Stomach (tissue), 8 donors: ENCODE measurements at regions not wholly inside any gene's neighbourhood (a gene's known extent, or its start where the extent isn't known, plus 50 kb on each side); places are given as distances from the start of the nearest gene placed in this dataset.

ENCODE experiments used
- DNase-seq, 2 donors: peaks; one replicate each; pipeline versions ENCODE4 v3.0.0 to v3.0.0-alpha.2; 2013 to 2019
- H3K27ac ChIP-seq, 5 donors: fragments of 200-600 bp in 4 of 5; sonication (generic) in 4 of 5; one replicate each; pipeline ENCODE4 v1.5.1; 2013 to 2019; ENCODE audit warnings: mild to moderate bottlenecking in 1 of 5, moderate library complexity in 1 of 5
- H3K27me3 ChIP-seq, 3 donors: fragments of 200-600 bp; sonication (generic); one replicate each; pipeline ENCODE4 v1.5.1; 2017 to 2019; ENCODE audit warnings: mixed run types in 1 of 3
- H3K36me3 ChIP-seq, 4 donors: fragments of 200-600 bp; sonication (generic); 1 replicate in 3 of 4; 2 replicates in 1 of 4; pipeline ENCODE4 v1.5.1; 2016 to 2019
- H3K4me1 ChIP-seq, 4 donors: fragments of 200-600 bp; sonication (generic); one replicate each; pipeline ENCODE4 v1.5.1; 2016 to 2019
- H3K4me3 ChIP-seq, 4 donors: fragments of 200-600 bp; sonication (generic) in 3 of 4; one replicate each; pipeline ENCODE4 v1.5.1; 2016 to 2019; ENCODE audit warnings: mild to moderate bottlenecking in 1 of 4
- H3K9me3 ChIP-seq, 4 donors: fragments of 200-600 bp; sonication (generic); one replicate each; pipeline ENCODE4 v1.5.1; 2016 to 2019
- EP300 ChIP-seq: sonication (generic); formaldehyde crosslinking; IDR thresholded peaks from one replicate; pipeline ENCODE4 v1.6.1; 2017; ENCODE audit warnings: antibody characterized with exemption
- POLR2A ChIP-seq, 4 donors: fragments of 450-650 bp; IDR thresholded peaks; one replicate each; pipeline ENCODE4 v1.6.1; 2016; ENCODE audit warnings: antibody characterized with exemption in 4 of 4, control low read depth in 2 of 4, mild to moderate bottlenecking in 1 of 4, moderate library complexity in 1 of 4
- POLR2AphosphoS5 ChIP-seq, 3 donors: sonication (generic); formaldehyde crosslinking; IDR thresholded peaks; one replicate each; pipeline ENCODE4 v1.6.1; 2016; ENCODE audit warnings: antibody characterized with exemption in 3 of 3
- WGBS, 5 donors: extraction: QIAGEN DNeasy Blood & Tissue Kit in 3 of 5; methylation state at CpG; one replicate each; pipeline versions ENCODE4 v1.1.5 to v1.1.7; 2013 to 2018; 5-methylcytosine and 5-hydroxymethylcytosine counted together
- intact Hi-C: fragments of 100-400 bp; cut with DNase I; formaldehyde crosslinking; loops from one replicate; pipeline ENCODE4 v1.15.1; 2023; ENCODE audit warnings: low total_unique reads
- TF ChIP-seq, protein P1 (sequence below), 7 experiments: fragments of 450-650 bp in 4 of 7; fragments of 200-600 bp in 3 of 7; sonication (generic) in 3 of 7; IDR thresholded peaks; one replicate each; pipeline ENCODE4 v1.5.1; 2016 to 2019; ENCODE audit warnings: antibody characterized with exemption in 7 of 7, control low read depth in 2 of 7, mild to moderate bottlenecking in 1 of 7
- donor health status: healthy with polysubstance abuse.
- donor health status: Bipolar disorder and iron deficiency.
- donor health status: healthy.

GRCh38 chr1:218556016-218556415, 210.9 kb downstream of the TGFB2 start:
- no peak overlapping the region for H3K4me3 ChIP-seq
- DNase-seq, result no peak
- TF ChIP-seq POLR2AphosphoS5 (IDR thresholded peaks at IDR 0.05), result no peak
- TF ChIP-seq EP300, result no peak
- no peak for TF ChIP-seq POLR2A (IDR thresholded peaks at IDR 0.05)
- TF ChIP-seq, protein P1, sequence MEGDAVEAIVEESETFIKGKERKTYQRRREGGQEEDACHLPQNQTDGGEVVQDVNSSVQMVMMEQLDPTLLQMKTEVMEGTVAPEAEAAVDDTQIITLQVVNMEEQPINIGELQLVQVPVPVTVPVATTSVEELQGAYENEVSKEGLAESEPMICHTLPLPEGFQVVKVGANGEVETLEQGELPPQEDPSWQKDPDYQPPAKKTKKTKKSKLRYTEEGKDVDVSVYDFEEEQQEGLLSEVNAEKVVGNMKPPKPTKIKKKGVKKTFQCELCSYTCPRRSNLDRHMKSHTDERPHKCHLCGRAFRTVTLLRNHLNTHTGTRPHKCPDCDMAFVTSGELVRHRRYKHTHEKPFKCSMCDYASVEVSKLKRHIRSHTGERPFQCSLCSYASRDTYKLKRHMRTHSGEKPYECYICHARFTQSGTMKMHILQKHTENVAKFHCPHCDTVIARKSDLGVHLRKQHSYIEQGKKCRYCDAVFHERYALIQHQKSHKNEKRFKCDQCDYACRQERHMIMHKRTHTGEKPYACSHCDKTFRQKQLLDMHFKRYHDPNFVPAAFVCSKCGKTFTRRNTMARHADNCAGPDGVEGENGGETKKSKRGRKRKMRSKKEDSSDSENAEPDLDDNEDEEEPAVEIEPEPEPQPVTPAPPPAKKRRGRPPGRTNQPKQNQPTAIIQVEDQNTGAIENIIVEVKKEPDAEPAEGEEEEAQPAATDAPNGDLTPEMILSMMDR (IDR thresholded peaks at IDR 0.05), result no peak
- intact Hi-C loops, result no loop called here
- no peak overlapping the region for H3K27ac ChIP-seq
- H3K9me3 ChIP-seq, result no peaks in the 10 kb centered on the region
- H3K27me3 ChIP-seq, result no peaks in the 10 kb centered on the region
- no peaks in the 10 kb centered on the region for H3K4me1 ChIP-seq
- no peaks in the 10 kb centered on the region for H3K36me3 ChIP-seq

- Histone ChIP-seq H3K36me3 (no peaks in the 10 kb centered on the region), H3K4me1 (no peaks in the 10 kb centered on the region), H3K27me3 (no peaks in the 10 kb centered on the region), H3K4me3 (no peak overlapping the region), H3K9me3 (no peaks in the 10 kb centered on the region), H3K27ac (no peak overlapping the region)
- peak in 1 of 2 donors; percentile 87 for DNase-seq
- WGBS, 5 donors, result 25 to 48% (median 33%) methylated on average over 6 of the region's 6 CpGs
- intact Hi-C loops, result no loop called here
- TF ChIP-seq, protein P1 (IDR thresholded peaks at IDR 0.05), result no peak
- TF ChIP-seq POLR2AphosphoS5 (IDR thresholded peaks at IDR 0.05), result no peak
- TF ChIP-seq POLR2A (IDR thresholded peaks at IDR 0.05), result no peak
- no peak for TF ChIP-seq EP300
Measured at GRCh38 chr1:218557731-218558130, 212.6 kb downstream of the TGFB2 start.

DNA sequence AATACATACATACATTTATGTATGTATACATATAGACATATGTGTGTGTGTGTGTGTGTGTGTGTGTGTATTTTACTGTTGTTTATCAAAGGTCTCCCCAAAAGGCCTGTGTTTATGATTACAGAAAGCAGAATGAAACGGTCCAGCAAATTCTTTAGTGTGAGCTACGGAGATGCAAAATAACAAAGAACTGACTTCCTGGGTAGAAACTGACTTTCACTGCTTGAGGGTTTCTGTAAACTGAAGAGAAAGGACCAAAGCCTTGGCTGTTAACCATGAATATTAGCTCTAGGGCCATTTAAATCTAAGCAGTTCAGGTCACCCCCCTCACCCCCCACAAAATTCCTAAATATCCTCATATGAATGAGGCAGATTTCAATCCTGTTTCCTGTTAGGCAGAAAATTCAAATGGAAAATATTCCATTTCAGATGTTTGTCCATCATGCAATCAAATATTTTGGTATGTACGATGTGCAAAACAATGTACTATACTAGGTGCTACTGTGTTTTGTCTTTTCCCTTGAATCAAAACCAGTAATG, 213.2 kb downstream of the TGFB2 start:
- H3K4me3 ChIP-seq, result no peak overlapping the region
- no peaks in the 10 kb centered on the region for H3K36me3 ChIP-seq
- H3K9me3 ChIP-seq, result no peaks in the 10 kb centered on the region
- H3K4me1 ChIP-seq, result no peaks in the 10 kb centered on the region
- WGBS, 5 donors, result 64 to 79% (median 74%) methylated on average over 3 of the region's 3 CpGs
- intact Hi-C loops, result no loop called here
- DNase-seq, result no peak
- no peak overlapping the region for H3K27ac ChIP-seq
- H3K27me3 ChIP-seq, result no peaks in the 10 kb centered on the region
- no peak for TF ChIP-seq POLR2A (IDR thresholded peaks at IDR 0.05)
- TF ChIP-seq, protein P1 (IDR thresholded peaks at IDR 0.05), result no peak

DNA sequence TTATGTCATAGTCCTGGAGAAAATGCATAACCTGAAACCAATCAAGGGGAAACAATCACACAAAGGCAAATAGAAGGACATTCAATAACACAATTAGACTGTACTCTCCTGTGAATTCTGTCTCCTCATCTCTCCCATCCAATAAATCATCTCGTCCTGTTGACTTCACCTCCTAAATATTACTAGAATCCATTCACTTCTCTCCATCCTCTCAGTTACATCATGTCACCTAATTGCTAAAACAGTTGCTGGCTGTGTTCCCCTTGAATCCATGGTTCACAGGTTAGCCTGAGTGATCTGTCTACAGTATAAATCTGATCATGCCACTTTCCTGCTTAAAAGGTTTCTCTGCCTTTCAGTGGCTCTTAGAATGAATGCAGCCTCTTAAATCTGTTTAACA, 220.2 kb downstream of the TGFB2 start:
- intact Hi-C loops, result no loop called here
- WGBS, 5 donors, result 77 to 95% (median 88%) methylated on average over 1 of the region's 1 CpG

More for the DNA sequence above, 220.2 kb downstream of the TGFB2 start:
- Histone ChIP-seq H3K4me3 (no peak overlapping the region), H3K9me3 (no peaks in the 10 kb centered on the region), H3K4me1 (no peaks in the 10 kb centered on the region), H3K27me3 (no peaks in the 10 kb centered on the region), H3K27ac (no peak overlapping the region), H3K36me3 (no peaks in the 10 kb centered on the region)
- DNase-seq, result no peak
- TF ChIP-seq POLR2A (IDR thresholded peaks at IDR 0.05), result no peak
- TF ChIP-seq POLR2AphosphoS5 (IDR thresholded peaks at IDR 0.05), result no peak
- TF ChIP-seq EP300, result no peak
- TF ChIP-seq, protein P1 (IDR thresholded peaks at IDR 0.05), result no peak
